ENCODE measurements at regions not wholly inside any gene's neighbourhood (a gene's known extent, or its start where the extent isn't known, plus 50 kb on each side); places are given as distances from the start of the nearest gene placed in this dataset.

- no peak for DNase-seq (ENCODE audit: low read depth)
- TF ChIP-seq, protein P1, sequence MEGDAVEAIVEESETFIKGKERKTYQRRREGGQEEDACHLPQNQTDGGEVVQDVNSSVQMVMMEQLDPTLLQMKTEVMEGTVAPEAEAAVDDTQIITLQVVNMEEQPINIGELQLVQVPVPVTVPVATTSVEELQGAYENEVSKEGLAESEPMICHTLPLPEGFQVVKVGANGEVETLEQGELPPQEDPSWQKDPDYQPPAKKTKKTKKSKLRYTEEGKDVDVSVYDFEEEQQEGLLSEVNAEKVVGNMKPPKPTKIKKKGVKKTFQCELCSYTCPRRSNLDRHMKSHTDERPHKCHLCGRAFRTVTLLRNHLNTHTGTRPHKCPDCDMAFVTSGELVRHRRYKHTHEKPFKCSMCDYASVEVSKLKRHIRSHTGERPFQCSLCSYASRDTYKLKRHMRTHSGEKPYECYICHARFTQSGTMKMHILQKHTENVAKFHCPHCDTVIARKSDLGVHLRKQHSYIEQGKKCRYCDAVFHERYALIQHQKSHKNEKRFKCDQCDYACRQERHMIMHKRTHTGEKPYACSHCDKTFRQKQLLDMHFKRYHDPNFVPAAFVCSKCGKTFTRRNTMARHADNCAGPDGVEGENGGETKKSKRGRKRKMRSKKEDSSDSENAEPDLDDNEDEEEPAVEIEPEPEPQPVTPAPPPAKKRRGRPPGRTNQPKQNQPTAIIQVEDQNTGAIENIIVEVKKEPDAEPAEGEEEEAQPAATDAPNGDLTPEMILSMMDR (conservative IDR thresholded peaks at IDR 0.05; ENCODE audit: control insufficient read depth, insufficient read depth, low read depth, low read length), result no peak
- no peak overlapping the region for H3K4me3 ChIP-seq (ENCODE audit: control insufficient read depth, low read depth, low read length)
Measured at GRCh38 chrX:137483554-137483953, 82.4 kb upstream of the ZIC3 start.

DNA sequence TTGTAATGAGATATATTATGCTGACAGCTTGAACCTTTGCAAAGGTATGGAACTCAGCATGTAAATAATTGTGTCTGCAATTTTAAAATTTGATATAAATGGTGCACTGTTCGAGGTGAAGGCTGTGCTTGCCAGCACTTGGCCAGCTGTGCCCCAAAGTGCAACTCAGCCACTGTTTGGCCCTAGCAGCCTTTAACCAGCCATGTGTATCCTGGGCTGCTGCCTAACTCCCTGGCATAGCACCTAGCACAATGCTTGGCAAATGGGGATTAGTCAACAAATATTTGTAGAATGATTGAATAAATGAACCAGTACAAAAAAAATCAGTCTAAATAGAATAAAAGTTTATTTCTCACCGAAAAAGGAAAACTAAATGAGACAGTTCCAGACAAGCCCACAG lies 83.8 kb upstream of the ZIC3 start:
- no peak overlapping the region for H3K4me3 ChIP-seq (ENCODE audit: control insufficient read depth, low read depth, low read length)
- TF ChIP-seq, protein P1 (conservative IDR thresholded peaks at IDR 0.05; ENCODE audit: control insufficient read depth, insufficient read depth, low read depth, low read length), result no peak
- DNase-seq (ENCODE audit: low read depth), result no peak

DNA sequence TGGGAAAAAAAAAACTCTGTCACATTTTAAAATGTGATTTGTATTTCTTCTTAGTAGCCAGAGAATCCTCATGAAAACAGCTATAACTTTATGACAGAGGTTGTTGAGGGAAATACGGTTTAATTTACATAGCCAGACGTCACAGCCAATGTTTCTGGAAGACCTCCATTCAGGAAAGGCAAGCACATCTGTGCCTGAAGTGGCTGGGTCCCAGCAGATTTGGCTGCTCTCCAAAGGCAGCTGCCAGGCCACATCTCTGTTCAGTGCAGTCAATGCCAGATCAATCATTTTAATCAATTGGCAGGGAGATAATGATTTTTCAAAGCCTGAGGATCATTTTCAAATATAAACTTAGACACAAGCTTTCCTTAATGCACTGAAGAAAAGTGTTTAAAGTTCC lies 86.5 kb upstream of the ZIC3 start:
- TF ChIP-seq, protein P1 (conservative IDR thresholded peaks at IDR 0.05; ENCODE audit: control insufficient read depth, insufficient read depth, low read depth, low read length), result no peak
- no peak overlapping the region for H3K4me3 ChIP-seq (ENCODE audit: control insufficient read depth, low read depth, low read length)
- DNase-seq (ENCODE audit: low read depth), result no peak

- no peak for DNase-seq (ENCODE audit: low read depth)
- TF ChIP-seq, protein P1 (conservative IDR thresholded peaks at IDR 0.05; ENCODE audit: control insufficient read depth, insufficient read depth, low read depth, low read length), result no peak
- H3K4me3 ChIP-seq (ENCODE audit: control insufficient read depth, low read depth, low read length), result no peak overlapping the region
Measured at GRCh38 chrX:137441711-137442110, 124.2 kb upstream of the ZIC3 start.

- DNase-seq (ENCODE audit: low read depth), result no peak
- TF ChIP-seq, protein P1 (conservative IDR thresholded peaks at IDR 0.05; ENCODE audit: control insufficient read depth, insufficient read depth, low read depth, low read length), result no peak
- no peak overlapping the region for H3K4me3 ChIP-seq (ENCODE audit: control insufficient read depth, low read depth, low read length)
Measured at GRCh38 chrX:137432609-137433008, 133.3 kb upstream of the ZIC3 start.

DNA sequence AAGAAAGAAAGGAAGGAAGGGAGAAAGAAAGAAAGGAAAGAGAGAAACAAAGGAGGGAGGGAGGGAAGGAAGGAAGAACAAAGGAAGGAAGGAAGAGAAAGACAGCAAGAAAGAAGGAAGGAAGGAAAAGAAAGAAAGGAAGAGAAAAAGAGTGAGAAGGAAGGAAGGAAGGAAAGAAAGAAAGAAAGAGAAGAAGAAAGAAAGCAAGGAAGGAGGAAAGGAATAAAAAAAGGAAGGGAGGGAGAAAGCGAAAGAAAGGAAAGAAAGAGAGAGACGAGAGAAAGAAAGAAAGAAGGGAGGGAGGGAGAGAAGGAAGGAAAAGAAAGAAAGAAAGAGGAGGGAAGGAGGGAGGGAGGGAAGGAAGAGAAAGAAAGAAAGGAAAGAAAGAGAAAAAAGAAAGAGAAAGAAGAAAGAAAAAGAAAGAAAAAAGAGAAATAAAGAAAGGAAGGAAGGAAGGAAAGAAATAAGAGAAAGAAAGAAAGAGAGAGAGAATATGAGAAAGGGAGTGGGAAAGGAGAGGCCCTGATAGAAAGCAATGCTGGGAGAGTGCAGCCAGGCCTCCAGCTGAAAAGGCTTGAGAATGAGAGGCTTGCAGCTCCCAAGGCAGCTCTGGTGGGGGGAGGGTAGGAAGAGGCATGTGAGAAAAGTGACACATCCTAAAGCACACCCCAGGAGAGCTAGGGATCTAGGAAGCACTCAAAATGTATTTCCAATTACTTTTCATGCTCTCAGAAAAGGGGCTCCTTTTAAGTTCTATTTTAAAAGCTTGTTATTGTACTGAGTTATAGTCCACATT lies 134.0 kb upstream of the ZIC3 start:
- DNase-seq (ENCODE audit: low read depth), result no peak
- no peak overlapping the region for H3K4me3 ChIP-seq (ENCODE audit: control insufficient read depth, low read depth, low read length)
- TF ChIP-seq, protein P1 (conservative IDR thresholded peaks at IDR 0.05; ENCODE audit: control insufficient read depth, insufficient read depth, low read depth, low read length), result no peak

All from fibroblast of mammary gland (primary cell).